OCI-LY1 (cell line): ENCODE measurements at regions not wholly inside any gene's neighbourhood (a gene's known extent, or its start where the extent isn't known, plus 50 kb on each side); places are given as distances from the start of the nearest gene placed in this dataset.

Source experiments
- EZH2 ChIP-seq: fragments of 200-600 bp; sonication (generic), shearing (Covaris generic); IDR thresholded peaks from 2 replicates; pipeline ENCODE4 v1.8.0; 2017; ENCODE audit warnings: borderline replicate concordance, mixed run types, mild to moderate bottlenecking, antibody characterized with exemption, low read length, moderate library complexity, mixed read lengths
- TF ChIP-seq, protein P1 (sequence below): fragments of 200-600 bp; sonication (generic), shearing (Covaris generic); IDR thresholded peaks from 2 replicates; pipeline ENCODE4 v1.5.1; 2017; ENCODE audit warnings: mild to moderate bottlenecking, antibody characterized with exemption, low read length, moderate library complexity, mixed read lengths

DNA sequence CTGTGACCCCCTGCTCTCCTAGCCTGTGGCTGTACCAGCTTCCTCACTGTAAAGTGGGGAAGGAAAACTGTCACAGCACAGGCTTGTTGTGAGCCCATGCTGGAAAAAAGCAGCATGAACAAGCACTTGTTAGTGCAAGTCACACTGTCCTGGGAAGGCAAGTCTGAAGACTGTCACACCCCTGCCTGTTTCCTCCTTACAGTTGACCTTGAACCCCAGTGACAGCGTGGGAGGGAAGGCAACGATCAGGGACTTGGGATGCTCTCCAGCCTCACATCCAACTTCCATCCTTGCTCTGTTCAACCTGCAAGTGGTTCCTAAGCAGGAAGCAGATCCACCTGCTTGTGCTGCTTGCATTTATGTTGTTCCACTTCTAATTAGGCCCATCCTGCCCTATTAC lies 311.3 kb upstream of the KLHL29 start:
- TF ChIP-seq, protein P1, sequence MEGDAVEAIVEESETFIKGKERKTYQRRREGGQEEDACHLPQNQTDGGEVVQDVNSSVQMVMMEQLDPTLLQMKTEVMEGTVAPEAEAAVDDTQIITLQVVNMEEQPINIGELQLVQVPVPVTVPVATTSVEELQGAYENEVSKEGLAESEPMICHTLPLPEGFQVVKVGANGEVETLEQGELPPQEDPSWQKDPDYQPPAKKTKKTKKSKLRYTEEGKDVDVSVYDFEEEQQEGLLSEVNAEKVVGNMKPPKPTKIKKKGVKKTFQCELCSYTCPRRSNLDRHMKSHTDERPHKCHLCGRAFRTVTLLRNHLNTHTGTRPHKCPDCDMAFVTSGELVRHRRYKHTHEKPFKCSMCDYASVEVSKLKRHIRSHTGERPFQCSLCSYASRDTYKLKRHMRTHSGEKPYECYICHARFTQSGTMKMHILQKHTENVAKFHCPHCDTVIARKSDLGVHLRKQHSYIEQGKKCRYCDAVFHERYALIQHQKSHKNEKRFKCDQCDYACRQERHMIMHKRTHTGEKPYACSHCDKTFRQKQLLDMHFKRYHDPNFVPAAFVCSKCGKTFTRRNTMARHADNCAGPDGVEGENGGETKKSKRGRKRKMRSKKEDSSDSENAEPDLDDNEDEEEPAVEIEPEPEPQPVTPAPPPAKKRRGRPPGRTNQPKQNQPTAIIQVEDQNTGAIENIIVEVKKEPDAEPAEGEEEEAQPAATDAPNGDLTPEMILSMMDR: no peak
- no peak for TF ChIP-seq EZH2
